HG02852 (cell line): ENCODE measurements at regions not wholly inside any gene's neighbourhood (a gene's known extent, or its start where the extent isn't known, plus 50 kb on each side); places are given as distances from the start of the nearest gene placed in this dataset.
"Not testable (repeated sequence)": the region's sequence is repeated elsewhere in the genome, so short reads cannot be mapped to it uniquely, and the experiment has no call there.

Experiments used
- ATAC-seq: cut with Tn5 transposase; IDR thresholded peaks from one replicate; pipeline ENCODE4 v1.9.1; 2021; ENCODE audit warnings: mild to moderate bottlenecking, moderate library complexity; ENCODE audit not compliant: unreplicated experiment

DNA sequence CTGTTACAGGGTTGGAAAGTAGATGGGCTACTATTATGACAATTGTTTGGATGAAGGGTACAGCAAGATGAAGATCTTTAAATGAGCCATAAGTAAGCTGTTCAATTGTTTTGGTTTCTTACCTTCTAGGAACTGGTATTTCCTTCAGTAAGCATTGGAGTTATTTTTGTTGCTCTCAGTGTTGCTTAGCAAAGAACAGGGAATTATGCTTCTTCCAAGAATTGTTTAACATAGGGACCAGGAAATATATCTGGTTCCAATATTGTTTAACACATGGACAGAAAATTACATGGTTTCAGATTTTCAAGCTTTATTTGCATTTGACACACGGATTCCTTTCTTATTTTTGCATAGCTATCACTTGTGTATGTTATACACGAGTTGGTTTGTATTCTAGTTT, 1999.0 kb downstream of the ARAP2 start:
- no peak for ATAC-seq

DNA sequence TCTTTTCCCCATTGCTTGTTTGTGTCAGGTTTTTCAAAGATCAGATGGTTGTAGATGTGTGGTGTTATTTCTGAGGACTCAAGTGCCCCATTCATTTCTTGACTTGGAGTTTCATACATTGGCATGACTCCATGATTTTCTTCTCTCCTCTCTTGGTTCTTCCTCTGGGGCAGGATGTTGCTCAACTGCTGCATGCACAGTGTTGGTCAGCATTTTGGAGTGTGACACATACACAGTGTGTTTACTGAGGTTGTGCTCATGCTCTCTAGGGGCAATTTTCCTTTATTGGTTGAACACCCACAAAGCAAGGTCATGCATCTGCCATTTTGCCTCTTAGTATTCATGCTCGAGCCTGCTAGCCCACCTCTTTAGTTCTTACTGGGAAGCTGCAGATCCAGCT, 1993.8 kb downstream of the ARAP2 start:
- no peak for ATAC-seq

- ATAC-seq = no peak
Observed at GRCh38 chr4:34253239-34253638, 1991.1 kb downstream of the ARAP2 start.

GRCh38 chr4:34258176-34258575, 1986.1 kb downstream of the ARAP2 start:
- no peak for ATAC-seq

DNA sequence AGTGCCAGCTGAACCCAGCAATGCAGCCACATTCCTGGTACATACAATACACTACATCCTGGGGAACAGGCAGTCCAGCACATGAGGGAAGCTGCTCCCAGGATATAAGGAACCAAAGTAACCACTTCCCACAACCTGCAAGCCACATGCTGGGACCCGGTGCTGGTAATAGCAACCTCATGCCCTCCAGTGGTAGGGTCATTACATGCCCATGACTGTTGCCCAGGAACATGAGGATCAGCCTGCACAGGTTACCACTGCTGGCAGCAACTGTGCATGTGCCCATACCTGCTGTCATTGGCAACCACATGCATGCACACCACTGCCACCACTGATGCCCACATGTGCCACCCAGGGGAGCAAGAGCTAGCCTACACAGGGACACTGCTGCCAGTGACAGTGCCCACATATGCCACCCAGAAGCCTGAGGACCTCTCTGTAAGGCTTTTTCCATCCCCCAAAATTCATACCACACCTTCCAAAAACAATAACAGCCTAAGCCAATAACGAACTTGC, 1982.5 kb downstream of the ARAP2 start:
- ATAC-seq = no peak

DNA sequence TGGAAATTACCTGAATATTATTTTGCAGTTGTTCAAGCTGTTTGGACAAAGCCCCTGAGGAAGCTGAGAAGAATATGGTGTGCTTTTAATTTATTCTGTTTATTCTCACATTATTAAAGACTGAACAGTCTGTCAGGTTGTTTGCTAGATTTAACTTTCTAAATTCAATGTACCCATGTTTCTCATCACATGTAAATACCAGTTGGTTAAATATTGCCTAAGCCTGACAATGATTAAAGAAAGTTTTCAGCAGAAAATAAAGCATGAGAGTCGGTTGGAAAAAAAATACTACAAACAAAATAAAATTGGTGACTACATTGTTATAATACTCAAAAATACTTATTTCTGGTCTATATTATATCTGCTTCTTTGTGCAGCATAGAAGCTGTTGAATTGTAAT, 1974.7 kb downstream of the ARAP2 start:
- ATAC-seq = no peak

- ATAC-seq = no peak
Observed at GRCh38 chr4:34271479-34272355, 1972.6 kb downstream of the ARAP2 start.

DNA sequence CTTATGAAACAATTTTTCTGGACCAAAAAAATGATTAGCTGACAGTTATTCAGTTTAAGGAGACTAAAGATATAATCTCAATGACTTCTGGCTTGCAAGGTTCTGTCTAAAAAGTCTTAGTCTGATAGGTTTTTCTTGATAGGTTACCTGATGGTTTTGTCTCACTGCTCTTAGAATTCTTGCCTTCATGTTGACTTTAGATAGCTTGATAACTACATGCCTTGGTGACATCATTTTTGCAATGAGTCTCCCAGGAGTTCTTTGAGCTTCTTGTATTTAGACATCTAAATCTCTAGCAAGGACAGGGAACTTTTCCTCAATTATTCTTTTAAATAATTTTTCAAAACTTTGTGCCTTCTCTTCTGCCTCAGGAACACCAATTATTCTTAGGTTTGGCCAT, 1965.3 kb downstream of the ARAP2 start:
- no peak for ATAC-seq

- ATAC-seq = no peak
Observed at GRCh38 chr4:34280131-34280530, 1964.2 kb downstream of the ARAP2 start.

DNA sequence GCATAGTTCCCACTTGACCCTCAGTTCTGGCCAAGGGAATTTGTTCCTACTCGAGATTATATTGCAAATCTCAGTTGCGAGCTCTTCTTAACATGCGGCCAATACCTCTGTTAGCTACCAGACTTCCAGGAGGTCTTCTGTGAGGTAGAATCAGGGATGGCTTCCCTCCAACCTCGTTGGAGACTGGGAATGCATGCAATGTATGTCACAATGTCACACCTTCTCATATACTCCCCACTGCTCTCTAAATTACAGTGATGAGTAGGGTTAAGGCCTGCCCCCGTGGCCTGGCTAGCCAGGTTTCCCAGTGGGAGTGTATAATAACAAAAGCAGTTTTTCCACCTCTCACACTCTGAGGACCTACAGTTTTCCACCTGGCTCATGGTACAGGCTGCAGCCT, 1962.5 kb downstream of the ARAP2 start:
- ATAC-seq = no peak

GRCh38 chr4:34289489-34289888, 1954.8 kb downstream of the ARAP2 start:
- no peak for ATAC-seq

DNA sequence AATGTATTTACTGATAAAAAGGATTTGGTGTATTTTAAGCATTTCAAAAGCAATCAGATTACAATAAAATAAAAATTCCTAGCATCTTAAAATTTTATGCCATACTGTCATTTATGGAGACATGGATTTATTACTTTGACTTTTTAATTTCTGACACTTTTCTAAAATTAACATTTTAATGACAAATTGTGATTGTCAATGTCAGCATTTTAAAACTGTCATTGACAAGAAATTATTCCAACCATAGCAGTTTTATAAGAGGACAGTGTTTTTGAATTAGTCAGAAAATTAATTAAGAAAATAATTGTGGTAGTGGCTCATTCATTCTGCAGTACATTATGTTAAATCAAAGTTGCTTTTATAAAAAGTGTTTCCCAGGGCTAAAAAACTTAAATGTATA, 1954.4 kb downstream of the ARAP2 start:
- no peak for ATAC-seq

DNA sequence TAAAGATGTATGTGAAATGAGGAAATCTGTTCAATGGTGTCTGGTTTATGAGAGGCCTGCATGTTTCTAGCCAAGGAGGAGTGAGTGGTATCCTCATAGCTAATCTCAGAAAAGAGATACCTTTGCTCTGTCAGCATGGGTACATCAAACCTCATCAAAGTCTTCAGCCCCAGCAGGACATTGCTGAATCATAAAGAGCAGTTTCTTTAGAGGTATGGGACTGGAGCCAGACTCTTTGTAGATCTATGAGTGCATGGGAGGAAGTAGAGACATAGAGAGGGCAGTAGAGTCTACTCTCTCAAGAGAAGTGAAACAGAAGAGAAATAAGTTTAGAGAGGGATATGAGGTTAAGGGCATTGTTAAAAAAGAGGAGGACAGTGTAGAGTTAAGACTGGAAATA, 1950.9 kb downstream of the ARAP2 start:
- ATAC-seq = no peak

DNA sequence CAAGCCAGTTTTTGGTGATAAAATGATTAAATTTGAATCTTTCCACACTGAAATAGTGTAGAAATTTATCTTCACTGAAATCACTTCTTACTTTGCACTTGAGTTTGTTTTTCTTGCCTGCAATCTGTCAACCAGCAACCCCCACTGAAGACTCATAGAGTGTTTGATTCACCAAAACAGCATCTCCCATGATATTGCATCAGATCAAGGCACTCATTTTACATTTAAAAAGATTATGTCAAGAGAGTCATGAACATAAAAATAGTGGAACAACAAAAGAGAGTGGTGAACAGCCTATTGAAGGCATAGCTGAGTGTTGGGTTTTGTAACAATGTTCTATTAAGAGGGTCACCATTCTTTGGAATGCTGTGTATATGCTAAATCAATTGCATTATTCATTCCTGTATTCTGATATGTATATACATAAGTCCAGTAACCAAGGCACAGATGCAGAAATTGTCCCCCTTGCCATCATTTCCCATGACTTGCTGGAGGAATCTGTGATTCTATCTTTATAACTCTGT, 1934.9 kb downstream of the ARAP2 start:
- ATAC-seq = no peak

- no peak for ATAC-seq
Observed at GRCh38 chr4:34318773-34319172, 1925.5 kb downstream of the ARAP2 start.

GRCh38 chr4:34323549-34324320, 1920.6 kb downstream of the ARAP2 start:
- ATAC-seq = no peak

DNA sequence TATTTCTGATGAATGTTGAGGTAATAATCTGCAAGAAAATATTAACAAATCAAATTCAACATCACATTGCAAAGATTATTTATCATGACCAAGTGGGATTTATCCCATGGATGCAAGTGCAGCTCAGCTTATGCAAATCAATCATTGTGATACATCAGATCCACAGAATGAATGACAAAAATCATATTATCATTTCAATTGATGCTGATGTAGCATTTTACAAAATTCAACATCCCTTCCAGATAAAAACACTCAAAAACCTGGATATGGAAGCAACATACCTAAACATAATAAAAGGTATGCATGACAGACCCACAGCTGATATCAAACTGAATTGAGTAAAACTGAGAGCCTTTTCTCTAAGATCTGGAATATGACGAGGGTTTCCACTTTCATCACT, 1915.4 kb downstream of the ARAP2 start:
- no peak for ATAC-seq

DNA sequence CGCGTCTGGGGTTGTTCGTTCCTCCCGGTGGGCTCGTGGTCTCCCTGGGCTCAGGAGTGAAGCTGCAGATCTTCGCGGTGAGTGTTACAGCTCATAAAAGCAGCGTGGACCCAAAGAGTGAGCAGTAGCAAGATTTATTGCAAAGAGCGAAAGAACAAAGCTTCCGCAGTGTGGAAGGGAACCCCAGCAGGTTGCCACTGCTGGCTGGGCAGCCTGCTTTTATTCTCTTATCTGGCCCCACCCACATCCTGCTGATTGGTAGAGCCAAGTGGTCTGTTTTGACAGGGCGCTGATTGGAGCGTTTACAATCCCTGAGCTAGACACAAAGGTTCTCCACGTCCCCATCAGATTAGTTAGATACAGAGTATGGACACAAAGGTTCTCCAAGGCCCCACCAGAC, 1909.2 kb downstream of the ARAP2 start:
- ATAC-seq = not testable (repeated sequence)

- ATAC-seq = not testable (repeated sequence)
Observed at GRCh38 chr4:34335556-34335955, 1908.8 kb downstream of the ARAP2 start.

DNA sequence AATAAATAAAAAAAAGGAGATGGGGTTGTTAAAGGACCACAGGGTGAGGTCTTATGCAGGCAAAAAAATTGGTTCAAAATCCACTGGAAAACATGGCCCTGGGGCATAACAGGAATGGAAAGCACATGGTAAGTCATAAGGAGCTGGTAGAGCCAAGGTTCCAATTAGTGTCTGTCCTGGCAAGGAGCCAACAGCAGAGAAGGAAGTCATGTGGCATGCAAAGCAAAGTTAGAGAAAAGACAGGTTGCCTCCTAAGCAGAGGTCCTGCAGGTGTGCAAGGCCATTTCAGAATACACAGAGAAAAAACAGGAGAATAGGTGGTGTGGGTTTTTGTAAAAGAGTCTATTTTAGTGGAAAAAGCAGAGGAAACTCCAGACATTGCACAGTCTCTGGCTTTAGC, 1881.7 kb downstream of the ARAP2 start:
- ATAC-seq = no peak

- ATAC-seq = no peak
Observed at GRCh38 chr4:34363842-34364241, 1880.5 kb downstream of the ARAP2 start.

GRCh38 chr4:34365946-34366345, 1878.4 kb downstream of the ARAP2 start:
- ATAC-seq = no peak
